A549 (cell line): ENCODE measurements at regions not wholly inside any gene's neighbourhood (a gene's known extent, or its start where the extent isn't known, plus 50 kb on each side); places are given as distances from the start of the nearest gene placed in this dataset.

Experiments used
- ATAC-seq, 2 experiments: fragments of 200-7000 bp in 1 of 2; fragments of >200 bp in 1 of 2; cut with Nextera tagmentation in 1 of 2; cut with Tn5 transposase in 1 of 2; 3 replicates each; pipeline versions ENCODE4 v1.8.0 to v1.9.1; 2018 to 2020; ENCODE audit warnings: mild to moderate bottlenecking in 1 of 2, moderate library complexity in 1 of 2
- CTCF ChIA-PET: fragments of 300-600 bp; sonication (Branson Sonifier 250); formaldehyde crosslinking; extraction: SDS; loops from one replicate; lab custom pipeline; 2021; ENCODE audit warnings: antibody characterized with exemption, inconsistent platforms; lab: Yijun Ruan, JAX
- POLR2A ChIA-PET: fragments of 350-600 bp; formaldehyde crosslinking; extraction: SDS; loops from one replicate; lab custom pipeline; 2021; ENCODE audit warnings: antibody characterized with exemption, inconsistent platforms; lab: Yijun Ruan, JAX
- DNase-seq, 2 experiments: peaks; one replicate each; pipeline versions ENCODE4 v3.0.0 to v3.0.0-alpha.2; 2011 to 2016; ENCODE audit warnings: low read depth in 1 of 2, low spot score in 1 of 2
- FAIRE-seq: peaks from 2 replicates; lab custom pipeline; 2011; peaks lifted over from hg19 to GRCh38; lab: Jason Lieb, UNC
- H3K27ac ChIP-seq, 2 experiments: fragments of >200 bp; sonication (Bioruptor Twin); formaldehyde crosslinking; 3 replicates each; pipeline ENCODE4 v1.5.1; 2016 to 2017
- H3K4me1 ChIP-seq: fragments of >200 bp; sonication (Bioruptor Twin); formaldehyde crosslinking; 3 replicates; pipeline ENCODE4 v1.6.1; 2016
- H3K4me2 ChIP-seq: fragments of >200 bp; sonication (Bioruptor Twin); formaldehyde crosslinking; 3 replicates; pipeline ENCODE4 v1.6.1; 2016
- H3K4me3 ChIP-seq: fragments of >200 bp; sonication (Bioruptor Twin); formaldehyde crosslinking; 3 replicates; pipeline ENCODE4 v1.5.1; 2016
- H3K9me3 ChIP-seq: fragments of >200 bp; sonication (Bioruptor Twin); formaldehyde crosslinking; 3 replicates; pipeline ENCODE4 v1.6.1; 2016
- ATOH8 ChIP-seq: fragments of 250-450 bp; sonication (Bioruptor Pico); IDR thresholded peaks from 2 replicates; pipeline ENCODE4 v1.5.0; 2020; ENCODE audit warnings: low read depth, mild to moderate bottlenecking, moderate library complexity
- CHD2 ChIP-seq: fragments of 150-350 bp; IDR thresholded peaks from 2 replicates; pipeline ENCODE4 v1.6.1; 2014; ENCODE audit warnings: low read length; ENCODE audit not compliant: partially characterized antibody
- EHF ChIP-seq: fragments of 250-450 bp; sonication (Bioruptor Pico); IDR thresholded peaks from 2 replicates; pipeline ENCODE4 v1.5.0; 2020; ENCODE audit warnings: mild to moderate bottlenecking
- FOXS1 ChIP-seq: fragments of 250-450 bp; sonication (Bioruptor Pico); IDR thresholded peaks from 2 replicates; pipeline ENCODE4 v1.5.0; 2020; ENCODE audit warnings: mild to moderate bottlenecking, moderate library complexity
- GATA3 ChIP-seq: IDR thresholded peaks from 2 replicates; pipeline ENCODE4 v1.6.1; 2012; ENCODE audit warnings: borderline replicate concordance
- HES2 ChIP-seq: fragments of >200 bp; sonication (Bioruptor Twin); formaldehyde crosslinking; IDR thresholded peaks from 2 replicates; pipeline ENCODE4 v1.6.1; 2016
- HOXA7 ChIP-seq: fragments of 250-450 bp; sonication (Bioruptor Pico); IDR thresholded peaks from 2 replicates; pipeline ENCODE4 v1.5.0; 2020; ENCODE audit warnings: mild to moderate bottlenecking, moderate library complexity
- HOXB5 ChIP-seq: fragments of 250-450 bp; sonication (Bioruptor Pico); IDR thresholded peaks from 2 replicates; pipeline ENCODE4 v1.5.0; 2020; ENCODE audit warnings: mild to moderate bottlenecking, moderate library complexity
- MAFK ChIP-seq: fragments of 450-650 bp; IDR thresholded peaks from 2 replicates; pipeline ENCODE4 v1.6.1; 2014; ENCODE audit not compliant: partially characterized antibody
- NFE2L2 ChIP-seq: fragments of 150-350 bp; conservative IDR thresholded peaks from 2 replicates; pipeline ENCODE4 v1.6.1; 2014; ENCODE audit warnings: low read length
- PHF8 ChIP-seq: fragments of 200-600 bp; sonication (generic); IDR thresholded peaks from 2 replicates; pipeline ENCODE4 v1.6.1; 2016; ENCODE audit warnings: low read depth, mild to moderate bottlenecking, antibody characterized with exemption, moderate library complexity, borderline replicate concordance
- POLR2AphosphoS2 ChIP-seq: conservative IDR thresholded peaks from 2 replicates; pipeline ENCODE4 v1.6.1; 2012; ENCODE audit warnings: low read length, improper control_type of control experiment, inconsistent platforms
- RAD21 ChIP-seq, 2 experiments: fragments of >200 bp in 1 of 2; sonication (Bioruptor Twin) in 1 of 2; formaldehyde crosslinking in 1 of 2; IDR thresholded peaks in 1 of 2; conservative IDR thresholded peaks in 1 of 2; 2 replicates in 1 of 2; 3 replicates in 1 of 2; pipeline ENCODE4 v1.6.1; 2012 to 2018; ENCODE audit warnings: inconsistent platforms in 1 of 2
- RCOR1 ChIP-seq: fragments of 150-350 bp; IDR thresholded peaks from 2 replicates; pipeline ENCODE4 v1.6.1; 2014; ENCODE audit warnings: antibody characterized with exemption, low read length, low read depth
- RFX5 ChIP-seq: fragments of 450-650 bp; IDR thresholded peaks from 2 replicates; pipeline ENCODE4 v1.7.1; 2014; ENCODE audit warnings: antibody characterized with exemption, mild to moderate bottlenecking, moderate library complexity
- RNF2 ChIP-seq: fragments of 200-600 bp; sonication (generic); IDR thresholded peaks from 2 replicates; pipeline ENCODE4 v1.6.1; 2016; ENCODE audit warnings: low read depth, mild to moderate bottlenecking, antibody characterized with exemption, moderate library complexity, borderline replicate concordance
- SREBF2 ChIP-seq: fragments of 450-650 bp; IDR thresholded peaks from 2 replicates; pipeline ENCODE4 v1.6.1; 2014; ENCODE audit warnings: mild to moderate bottlenecking, moderate library complexity
- TP53 ChIP-seq: fragments of 250-450 bp; sonication (Bioruptor Pico); IDR thresholded peaks from 2 replicates; pipeline ENCODE4 v1.5.0; 2021; ENCODE audit warnings: mild to moderate bottlenecking, moderate library complexity
- ZFP36 ChIP-seq: fragments of 450-650 bp; IDR thresholded peaks from 2 replicates; pipeline ENCODE4 v1.6.1; 2014; ENCODE audit warnings: borderline replicate concordance; ENCODE audit not compliant: partially characterized antibody
- ZSCAN20 ChIP-seq: fragments of 250-450 bp; sonication (Bioruptor Pico); IDR thresholded peaks from 2 replicates; pipeline ENCODE4 v1.8.0; 2022; ENCODE audit warnings: mild to moderate bottlenecking, moderate library complexity
- WGBS: methylation state at CpG from one replicate; pipeline ENCODE4 v1.1.6; 2017; ENCODE audit errors: missing lambda C conversion rate; 5-methylcytosine and 5-hydroxymethylcytosine counted together
- TF ChIP-seq, protein P1 (sequence below): fragments of 200-600 bp; sonication (generic); IDR thresholded peaks from 2 replicates; pipeline ENCODE4 v1.6.1; 2016; ENCODE audit warnings: antibody characterized with exemption, mild to moderate bottlenecking, moderate library complexity
- TF ChIP-seq, protein P2 (sequence below): fragments of 450-650 bp; IDR thresholded peaks from 2 replicates; pipeline ENCODE4 v1.6.1; 2014; ENCODE audit warnings: antibody characterized with exemption

- POLR2A ChIA-PET, result no interaction called here
- no peaks in the 10 kb centered on the region for H3K9me3 ChIP-seq
- TF ChIP-seq, protein P1, sequence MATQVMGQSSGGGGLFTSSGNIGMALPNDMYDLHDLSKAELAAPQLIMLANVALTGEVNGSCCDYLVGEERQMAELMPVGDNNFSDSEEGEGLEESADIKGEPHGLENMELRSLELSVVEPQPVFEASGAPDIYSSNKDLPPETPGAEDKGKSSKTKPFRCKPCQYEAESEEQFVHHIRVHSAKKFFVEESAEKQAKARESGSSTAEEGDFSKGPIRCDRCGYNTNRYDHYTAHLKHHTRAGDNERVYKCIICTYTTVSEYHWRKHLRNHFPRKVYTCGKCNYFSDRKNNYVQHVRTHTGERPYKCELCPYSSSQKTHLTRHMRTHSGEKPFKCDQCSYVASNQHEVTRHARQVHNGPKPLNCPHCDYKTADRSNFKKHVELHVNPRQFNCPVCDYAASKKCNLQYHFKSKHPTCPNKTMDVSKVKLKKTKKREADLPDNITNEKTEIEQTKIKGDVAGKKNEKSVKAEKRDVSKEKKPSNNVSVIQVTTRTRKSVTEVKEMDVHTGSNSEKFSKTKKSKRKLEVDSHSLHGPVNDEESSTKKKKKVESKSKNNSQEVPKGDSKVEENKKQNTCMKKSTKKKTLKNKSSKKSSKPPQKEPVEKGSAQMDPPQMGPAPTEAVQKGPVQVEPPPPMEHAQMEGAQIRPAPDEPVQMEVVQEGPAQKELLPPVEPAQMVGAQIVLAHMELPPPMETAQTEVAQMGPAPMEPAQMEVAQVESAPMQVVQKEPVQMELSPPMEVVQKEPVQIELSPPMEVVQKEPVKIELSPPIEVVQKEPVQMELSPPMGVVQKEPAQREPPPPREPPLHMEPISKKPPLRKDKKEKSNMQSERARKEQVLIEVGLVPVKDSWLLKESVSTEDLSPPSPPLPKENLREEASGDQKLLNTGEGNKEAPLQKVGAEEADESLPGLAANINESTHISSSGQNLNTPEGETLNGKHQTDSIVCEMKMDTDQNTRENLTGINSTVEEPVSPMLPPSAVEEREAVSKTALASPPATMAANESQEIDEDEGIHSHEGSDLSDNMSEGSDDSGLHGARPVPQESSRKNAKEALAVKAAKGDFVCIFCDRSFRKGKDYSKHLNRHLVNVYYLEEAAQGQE, result no peak
- no peak for TF ChIP-seq SREBF2
- TF ChIP-seq, protein P2, sequence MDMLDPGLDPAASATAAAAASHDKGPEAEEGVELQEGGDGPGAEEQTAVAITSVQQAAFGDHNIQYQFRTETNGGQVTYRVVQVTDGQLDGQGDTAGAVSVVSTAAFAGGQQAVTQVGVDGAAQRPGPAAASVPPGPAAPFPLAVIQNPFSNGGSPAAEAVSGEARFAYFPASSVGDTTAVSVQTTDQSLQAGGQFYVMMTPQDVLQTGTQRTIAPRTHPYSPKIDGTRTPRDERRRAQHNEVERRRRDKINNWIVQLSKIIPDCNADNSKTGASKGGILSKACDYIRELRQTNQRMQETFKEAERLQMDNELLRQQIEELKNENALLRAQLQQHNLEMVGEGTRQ, result no peak
- TF ChIP-seq ZSCAN20 (CRISPR knock-in tag), result no peak
- TF ChIP-seq RFX5, result no peak
- TF ChIP-seq NFE2L2, result no peak
- TF ChIP-seq TP53 (CRISPR knock-in tag), result no peak
- no peaks in the 10 kb centered on the region for H3K4me1 ChIP-seq
- CTCF ChIA-PET, result no interaction called here
- no peak overlapping the region for H3K4me3 ChIP-seq
- DNase-seq (no peak), ATAC-seq (peak; percentile 39 to 60; a peak in 4 of 6 replicates), FAIRE-seq (no peak)
- no peak overlapping the region for H3K27ac ChIP-seq
- no peak overlapping the region for H3K4me2 ChIP-seq
- 69% methylated on average over 9 of the region's 20 CpGs for WGBS
These were observed 55.8 kb upstream of the TMEM18 start for GRCh38 chr2:733001-733400.

DNA sequence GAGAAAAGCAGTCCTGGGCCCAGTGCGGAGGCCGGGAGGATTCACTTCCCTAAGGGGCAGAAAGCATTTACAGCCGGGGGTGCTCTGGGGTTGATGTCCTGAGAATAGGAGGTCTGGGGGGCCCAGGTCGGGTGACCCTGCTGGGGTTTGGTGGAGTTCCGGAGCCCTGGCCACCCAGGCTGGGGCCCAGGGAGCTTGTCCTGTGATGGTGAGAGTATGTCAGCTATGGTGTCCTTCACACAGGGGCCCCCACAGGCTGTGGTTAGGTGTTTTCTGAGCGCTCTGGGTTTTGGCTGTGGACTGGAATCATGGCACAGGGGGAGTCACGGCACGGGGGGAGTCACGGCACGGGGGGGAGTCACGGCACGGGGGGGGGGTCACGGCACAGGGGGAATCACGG, 54.5 kb upstream of the TMEM18 start:
- ChIA-PET POLR2A (no interaction called here), CTCF (no interaction called here)

DNA sequence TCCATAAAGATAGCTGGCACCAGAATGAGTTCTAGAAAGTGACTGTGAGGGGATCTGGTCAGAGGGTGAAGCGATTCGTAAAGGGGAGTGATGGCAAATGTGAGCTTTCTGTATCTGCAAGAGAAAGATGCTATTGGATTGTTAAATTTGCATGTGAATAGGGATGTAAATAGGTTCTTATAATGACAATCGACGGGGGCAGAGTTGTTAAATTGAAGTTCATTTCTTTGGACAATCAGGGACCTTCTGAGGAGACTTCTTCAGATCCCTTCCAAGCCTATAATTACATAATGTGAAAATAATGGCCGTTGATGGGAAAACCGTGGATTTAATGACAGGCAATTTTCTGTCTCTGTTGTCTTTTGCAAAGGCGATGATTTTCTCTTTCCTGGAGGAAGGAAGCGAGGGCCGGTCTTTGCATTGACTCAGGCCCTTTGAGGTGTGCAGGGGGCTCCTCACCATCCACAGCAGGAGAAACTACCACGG, 52.2 kb upstream of the TMEM18 start:
- no peak overlapping the region for H3K4me2 ChIP-seq
- FAIRE-seq (no peak), ATAC-seq (no peak)
- 63% methylated on average over 10 of the region's 10 CpGs for WGBS
- no peak overlapping the region for H3K4me3 ChIP-seq
- CTCF ChIA-PET, result no interaction called here
- H3K9me3 ChIP-seq, result no peaks in the 10 kb centered on the region
- no peaks in the 10 kb centered on the region for H3K4me1 ChIP-seq
- no peak overlapping the region for H3K27ac ChIP-seq
- TF ChIP-seq RCOR1 (no peak), ZFP36 (no peak), RNF2 (no peak), RAD21 (conservative IDR thresholded peaks at IDR 0.05 in 1 of 2, IDR thresholded peaks at IDR 0.05 in 1 of 2) (no peak), RFX5 (no peak), EHF (CRISPR knock-in tag) (no peak), GATA3 (no peak), HOXA7 (CRISPR knock-in tag) (no peak), HOXB5 (no peak), ATOH8 (CRISPR knock-in tag) (no peak), HES2 (no peak), CHD2 (no peak), PHF8 (no peak), MAFK (no peak), TP53 (CRISPR knock-in tag) (no peak)
- TF ChIP-seq, all 56 proteins: peak for 0
- no peak for DNase-seq
- POLR2A ChIA-PET, result no interaction called here

More for the DNA sequence above, 54.5 kb upstream of the TMEM18 start:
- no peak overlapping the region for H3K4me2 ChIP-seq
- H3K4me3 ChIP-seq, result no peak overlapping the region
- no peak for FAIRE-seq
- no peak overlapping the region for H3K27ac ChIP-seq
- 41% methylated on average over 7 of the region's 14 CpGs for WGBS
- no peak for TF ChIP-seq POLR2AphosphoS2
- no peak for TF ChIP-seq EHF (CRISPR knock-in tag)
- TF ChIP-seq RNF2, result no peak
- no peak for TF ChIP-seq FOXS1 (CRISPR knock-in tag)
- TF ChIP-seq HES2, result no peak
- peak in 1 of 2 experiments; percentile 28; a peak in 2 of 6 replicates for ATAC-seq
- H3K9me3 ChIP-seq, result no peaks in the 10 kb centered on the region
- H3K4me1 ChIP-seq, result no peaks in the 10 kb centered on the region
- no peak for DNase-seq
